Keratinocyte (primary cell): ENCODE measurements at regions not wholly inside any gene's neighbourhood (a gene's known extent, or its start where the extent isn't known, plus 50 kb on each side); places are given as distances from the start of the nearest gene placed in this dataset.

Experiments used
- DNase-seq: peaks from one replicate; pipeline ENCODE4 v3.0.0-alpha.2; 2011; ENCODE audit warnings: low read depth, missing footprints, low spot score
- FAIRE-seq: peaks from 2 replicates; lab custom pipeline; 2011; peaks lifted over from hg19 to GRCh38; lab: Jason Lieb, UNC
- H2AFZ ChIP-seq: 2 replicates; pipeline ENCODE4 v1.6.0; 2012; ENCODE audit warnings: low read length, control low read depth, inconsistent platforms; ENCODE audit not compliant: control insufficient read depth
- H3K27ac ChIP-seq: 2 replicates; pipeline ENCODE4 v1.5.1; 2011; ENCODE audit warnings: low read length; ENCODE audit not compliant: control insufficient read depth, insufficient read depth
- H3K27me3 ChIP-seq: 3 replicates; pipeline ENCODE4 v1.6.0; 2011; ENCODE audit warnings: low read length; ENCODE audit not compliant: control insufficient read depth, insufficient read depth; ENCODE audit errors: extremely low read depth
- H3K36me3 ChIP-seq, 2 experiments: 2 replicates in 1 of 2; 3 replicates in 1 of 2; pipeline ENCODE4 v1.5.1; 2011; ENCODE audit warnings: low read length in 2 of 2, mild to moderate bottlenecking in 1 of 2; ENCODE audit not compliant: control insufficient read depth in 2 of 2, insufficient read depth in 2 of 2; ENCODE audit errors: extremely low read depth in 1 of 2
- H3K4me1 ChIP-seq: 3 replicates; pipeline ENCODE4 v1.5.1; 2011; ENCODE audit warnings: low read length; ENCODE audit not compliant: control insufficient read depth, insufficient read depth; ENCODE audit errors: extremely low read depth
- H3K4me2 ChIP-seq: 3 replicates; pipeline ENCODE4 v1.6.0; 2011; ENCODE audit warnings: low read depth, low read length; ENCODE audit not compliant: control insufficient read depth, insufficient read depth; ENCODE audit errors: extremely low read depth
- H3K4me3 ChIP-seq, 3 experiments: fragments of 200-600 bp in 1 of 3; sonication (generic) in 1 of 3; 2 replicates in 2 of 3; 3 replicates in 1 of 3; pipeline ENCODE4 v1.5.1; 2011 to 2016; ENCODE audit warnings: low read length in 3 of 3, mild to moderate bottlenecking in 3 of 3, control low read depth in 2 of 3, inconsistent platforms in 1 of 3, low read depth in 1 of 3, mixed read lengths in 1 of 3, mixed run types in 1 of 3, moderate library complexity in 1 of 3; ENCODE audit not compliant: control insufficient read depth in 2 of 3, insufficient read depth in 2 of 3; ENCODE audit errors: extremely low read depth in 1 of 3
- H3K79me2 ChIP-seq: 2 replicates; pipeline ENCODE4 v1.6.0; 2012; ENCODE audit warnings: low read length; ENCODE audit not compliant: control insufficient read depth, insufficient read depth
- H3K9ac ChIP-seq: 3 replicates; pipeline ENCODE4 v1.6.0; 2011; ENCODE audit warnings: low read length; ENCODE audit not compliant: control insufficient read depth, insufficient read depth; ENCODE audit errors: extremely low read depth
- H3K9me1 ChIP-seq: 3 replicates; pipeline ENCODE4 v1.6.0; 2011; ENCODE audit warnings: low read length; ENCODE audit not compliant: control insufficient read depth, insufficient read depth; ENCODE audit errors: extremely low read depth
- H3K9me3 ChIP-seq: 2 replicates; pipeline ENCODE4 v1.5.1; 2012; ENCODE audit warnings: low read depth, low read length; ENCODE audit not compliant: control insufficient read depth
- H4K20me1 ChIP-seq: 3 replicates; pipeline ENCODE4 v1.6.0; 2011; ENCODE audit warnings: low read length; ENCODE audit not compliant: control insufficient read depth, insufficient read depth; ENCODE audit errors: extremely low read depth
- CTCF ChIP-seq, 3 experiments: IDR thresholded peaks in 1 of 3; conservative IDR thresholded peaks in 1 of 3; optimal IDR thresholded peaks in 1 of 3; 2 replicates in 2 of 3; 3 replicates in 1 of 3; pipeline versions ENCODE3 to v1.5.1; 2011; ENCODE audit warnings: low read length in 3 of 3, mild to moderate bottlenecking in 3 of 3, moderate library complexity in 2 of 3, control low read depth in 1 of 3, inconsistent platforms in 1 of 3; ENCODE audit not compliant: insufficient read depth in 2 of 3; ENCODE audit errors: extremely low read depth in 1 of 3
- EZH2 ChIP-seq: IDR thresholded peaks from one replicate; pipeline ENCODE4 v1.6.1; 2012; ENCODE audit warnings: inconsistent platforms, mild to moderate bottlenecking, low read length, moderate library complexity
- dilution Hi-C: fragments of 300-500 bp; cut with MboI; formaldehyde crosslinking; loops from one replicate; pipeline ENCODE4 v1.7.0; 2020; ENCODE audit warnings: low sequenced_read_pairs; ENCODE audit not compliant: extremely low pct_ligation_motif_present

- H3K79me2 ChIP-seq: no peaks in the 10 kb centered on the region
- no peak overlapping the region for H3K4me3 ChIP-seq
- no peaks in the 10 kb centered on the region for H3K27me3 ChIP-seq
- H3K27ac ChIP-seq: no peak overlapping the region
- H3K36me3 ChIP-seq: no peaks in the 10 kb centered on the region
- no peak overlapping the region for H2AFZ ChIP-seq
- no peak overlapping the region for H3K4me2 ChIP-seq
- TF ChIP-seq CTCF (optimal IDR thresholded peaks at IDR 0.05 in 1 of 3, IDR thresholded peaks at IDR 0.05 in 1 of 3, conservative IDR thresholded peaks at IDR 0.05 in 1 of 3; ENCODE audit: extremely low read depth in 1 of 3, insufficient read depth in 2 of 3, low read length in 3 of 3) (no peak), EZH2 (no peak)
- no peaks in the 10 kb centered on the region for H3K9me3 ChIP-seq
- dilution Hi-C loops: no loop called here
- H3K9ac ChIP-seq: no peak overlapping the region
- no peaks in the 10 kb centered on the region for H4K20me1 ChIP-seq
- no peaks in the 10 kb centered on the region for H3K4me1 ChIP-seq
- DNase-seq (no peak), FAIRE-seq (no peak)
- H3K9me1 ChIP-seq: no peaks in the 10 kb centered on the region
These were observed 100.1 kb upstream of the LIFR start for GRCh38 chr5:38656568-38656967.

GRCh38 chr5:38657020-38657419, 100.6 kb upstream of the LIFR start:
- H3K4me3 ChIP-seq: no peak overlapping the region
- no peaks in the 10 kb centered on the region for H3K4me1 ChIP-seq
- FAIRE-seq (no peak), DNase-seq (no peak)
- H3K9ac ChIP-seq: no peak overlapping the region
- TF ChIP-seq CTCF (optimal IDR thresholded peaks at IDR 0.05 in 1 of 3, IDR thresholded peaks at IDR 0.05 in 1 of 3, conservative IDR thresholded peaks at IDR 0.05 in 1 of 3; ENCODE audit: extremely low read depth in 1 of 3, insufficient read depth in 2 of 3, low read length in 3 of 3) (no peak), EZH2 (no peak)
- dilution Hi-C loops: no loop called here
- H4K20me1 ChIP-seq: no peaks in the 10 kb centered on the region
- no peaks in the 10 kb centered on the region for H3K9me3 ChIP-seq
- H3K36me3 ChIP-seq: no peaks in the 10 kb centered on the region
- no peak overlapping the region for H2AFZ ChIP-seq
- H3K27me3 ChIP-seq: no peaks in the 10 kb centered on the region
- H3K4me2 ChIP-seq: no peak overlapping the region
- H3K79me2 ChIP-seq: no peaks in the 10 kb centered on the region
- H3K9me1 ChIP-seq: no peaks in the 10 kb centered on the region
- no peak overlapping the region for H3K27ac ChIP-seq
